ENCODE measurements at regions not wholly inside any gene's neighbourhood (a gene's known extent, or its start where the extent isn't known, plus 50 kb on each side); places are given as distances from the start of the nearest gene placed in this dataset.

GRCh38 chr5:133704411-133704810, 92.1 kb upstream of the FSTL4 start:
- no peak for DNase-seq

GRCh38 chr5:133703935-133704334, 91.6 kb upstream of the FSTL4 start:
- DNase-seq, result no peak

GRCh38 chr5:133702791-133703770, 90.7 kb upstream of the FSTL4 start:
- no peak for DNase-seq

GRCh38 chr5:133701871-133702270, 89.5 kb upstream of the FSTL4 start:
- no peak for DNase-seq

- DNase-seq, result no peak
These were observed 87.9 kb upstream of the FSTL4 start for GRCh38 chr5:133700251-133700650.

GRCh38 chr5:133698646-133699526, 86.5 kb upstream of the FSTL4 start:
- no peak for DNase-seq

- no peak for DNase-seq
These were observed 85.9 kb upstream of the FSTL4 start for GRCh38 chr5:133698259-133698554.

GRCh38 chr5:133697536-133698258, 85.4 kb upstream of the FSTL4 start:
- no peak for DNase-seq

GRCh38 chr5:133696782-133697507, 84.6 kb upstream of the FSTL4 start:
- no peak for DNase-seq

GRCh38 chr5:133696006-133696584, 83.8 kb upstream of the FSTL4 start:
- DNase-seq, result no peak

GRCh38 chr5:133694181-133694831, 82.0 kb upstream of the FSTL4 start:
- no peak for DNase-seq

- no peak for DNase-seq
These were observed 79.1 kb upstream of the FSTL4 start for GRCh38 chr5:133691448-133691847.

GRCh38 chr5:133690746-133691145, 78.4 kb upstream of the FSTL4 start:
- DNase-seq, result no peak

GRCh38 chr5:133688391-133688790, 76.0 kb upstream of the FSTL4 start:
- no peak for DNase-seq

- DNase-seq, result no peak
These were observed 75.1 kb upstream of the FSTL4 start for GRCh38 chr5:133687212-133688061.

GRCh38 chr5:133686566-133686965, 74.2 kb upstream of the FSTL4 start:
- DNase-seq, result no peak

- no peak for DNase-seq
These were observed 73.2 kb upstream of the FSTL4 start for GRCh38 chr5:133685402-133686018.

- no peak for DNase-seq
These were observed 71.6 kb upstream of the FSTL4 start for GRCh38 chr5:133683646-133684596.

GRCh38 chr5:133682451-133682850, 70.1 kb upstream of the FSTL4 start:
- no peak for DNase-seq
